ENCODE measurements at regions not wholly inside any gene's neighbourhood (a gene's known extent, or its start where the extent isn't known, plus 50 kb on each side); places are given as distances from the start of the nearest gene placed in this dataset.
"Not testable (repeated sequence)": the region's sequence is repeated elsewhere in the genome, so short reads cannot be mapped to it uniquely, and the experiment has no call there.

GRCh38 chr4:177251237-177251636 is 58.4 kb upstream of the NEIL3 start:
- no peak overlapping the region for H3K4me3 ChIP-seq (replicated peaks; ENCODE audit: low read depth, low read length)
- no peak for TF ChIP-seq CTCF (IDR thresholded peaks at IDR 0.05; ENCODE audit: low read depth, low read length, missing control alignments)
- no peak for DNase-seq (ENCODE audit: extremely low read depth, low read depth)

GRCh38 chr4:177255359-177255758 is 54.3 kb upstream of the NEIL3 start:
- no peak overlapping the region for H3K4me3 ChIP-seq (replicated peaks; ENCODE audit: low read depth, low read length)
- DNase-seq (ENCODE audit: extremely low read depth, low read depth) = no peak
- TF ChIP-seq CTCF (IDR thresholded peaks at IDR 0.05; ENCODE audit: low read depth, low read length, missing control alignments) = no peak

- DNase-seq (ENCODE audit: extremely low read depth, low read depth) = no peak
- H3K4me3 ChIP-seq (replicated peaks; ENCODE audit: low read depth, low read length) = no peak overlapping the region
- TF ChIP-seq CTCF (IDR thresholded peaks at IDR 0.05; ENCODE audit: low read depth, low read length, missing control alignments) = no peak
Measured at GRCh38 chr4:177256950-177257349, 52.7 kb upstream of the NEIL3 start.

- DNase-seq (ENCODE audit: extremely low read depth, low read depth); H3K4me3 ChIP-seq (replicated peaks; ENCODE audit: low read depth, low read length): not testable (repeated sequence)
Measured at GRCh38 chr4:177259466-177259865, 50.2 kb upstream of the NEIL3 start.
